Chondrocyte (in vitro differentiated cells): ENCODE measurements at regions not wholly inside any gene's neighbourhood (a gene's known extent, or its start where the extent isn't known, plus 50 kb on each side); places are given as distances from the start of the nearest gene placed in this dataset.

ENCODE experiments used
- DNase-seq: peaks from one replicate; pipeline ENCODE4 v3.0.0; 2021; ENCODE audit warnings: mixed read lengths, low spot score
- H3K27ac Mint-ChIP-seq: one replicate; pipeline ENCODE4 v1.8.0; 2021; ENCODE audit warnings: mild to moderate bottlenecking, moderate library complexity, mixed read lengths; ENCODE audit not compliant: unreplicated experiment
- H3K27me3 Mint-ChIP-seq: 2 replicates; pipeline ENCODE4 v1.8.0; 2021; ENCODE audit warnings: low read depth, mixed read lengths
- H3K36me3 Mint-ChIP-seq: 2 replicates; pipeline ENCODE4 v1.8.0; 2021; ENCODE audit warnings: low read depth, mixed read lengths
- H3K4me1 Mint-ChIP-seq: 2 replicates; pipeline ENCODE4 v1.8.0; 2021; ENCODE audit warnings: low read depth, mild to moderate bottlenecking, mixed read lengths
- H3K4me3 Mint-ChIP-seq: one replicate; pipeline ENCODE4 v1.8.0; 2021; ENCODE audit warnings: mild to moderate bottlenecking, moderate library complexity, mixed read lengths; ENCODE audit not compliant: unreplicated experiment
- H3K9me3 Mint-ChIP-seq: 2 replicates; pipeline ENCODE4 v1.8.0; 2021; ENCODE audit warnings: low read depth, mixed read lengths
- CTCF ChIP-seq: fragments of 200-600 bp; sonication (generic); IDR thresholded peaks from 2 replicates; pipeline ENCODE4 v1.5.0; 2021; ENCODE audit warnings: antibody characterized with exemption, mild to moderate bottlenecking, moderate library complexity

- H3K27me3 Mint-ChIP-seq, result no peaks in the 10 kb centered on the region
- no peak for DNase-seq
- H3K9me3 Mint-ChIP-seq, result no peaks in the 10 kb centered on the region
- H3K27ac Mint-ChIP-seq, result no peak overlapping the region
- no peak overlapping the region for H3K4me3 Mint-ChIP-seq
- H3K36me3 Mint-ChIP-seq, result no peaks in the 10 kb centered on the region
- TF ChIP-seq CTCF, result no peak
- H3K4me1 Mint-ChIP-seq, result no peaks in the 10 kb centered on the region
Observed at GRCh38 chr9:71179183-71179582, 57.8 kb upstream of the TRPM3 start.

- no peaks in the 10 kb centered on the region for H3K4me1 Mint-ChIP-seq
- no peaks in the 10 kb centered on the region for H3K27me3 Mint-ChIP-seq
- no peaks in the 10 kb centered on the region for H3K9me3 Mint-ChIP-seq
- no peak overlapping the region for H3K4me3 Mint-ChIP-seq
- no peak overlapping the region for H3K27ac Mint-ChIP-seq
- no peak for TF ChIP-seq CTCF
- no peak for DNase-seq
- H3K36me3 Mint-ChIP-seq, result no peaks in the 10 kb centered on the region
Observed at GRCh38 chr9:71177901-71178300, 56.5 kb upstream of the TRPM3 start.

GRCh38 chr9:71171517-71171916 lies 50.1 kb upstream of the TRPM3 start:
- TF ChIP-seq CTCF, result no peak
- no peak for DNase-seq
- Mint-ChIP-seq H3K4me3 (no peak overlapping the region), H3K27ac (no peak overlapping the region), H3K4me1 (no peaks in the 10 kb centered on the region), H3K9me3 (no peaks in the 10 kb centered on the region), H3K27me3 (peaks cover 1% of the 10 kb centered on the region), H3K36me3 (no peaks in the 10 kb centered on the region)
